GM11168 (cell line): ENCODE measurements at regions not wholly inside any gene's neighbourhood (a gene's known extent, or its start where the extent isn't known, plus 50 kb on each side); places are given as distances from the start of the nearest gene placed in this dataset.

ENCODE experiments used
- in situ Hi-C: fragments of 300-500 bp; cut with MboI; formaldehyde crosslinking; loops from one replicate; pipeline ENCODE4 v1.12.0; 2022; ENCODE audit warnings: low sequenced_read_pairs; ENCODE audit not compliant: unreplicated experiment

DNA sequence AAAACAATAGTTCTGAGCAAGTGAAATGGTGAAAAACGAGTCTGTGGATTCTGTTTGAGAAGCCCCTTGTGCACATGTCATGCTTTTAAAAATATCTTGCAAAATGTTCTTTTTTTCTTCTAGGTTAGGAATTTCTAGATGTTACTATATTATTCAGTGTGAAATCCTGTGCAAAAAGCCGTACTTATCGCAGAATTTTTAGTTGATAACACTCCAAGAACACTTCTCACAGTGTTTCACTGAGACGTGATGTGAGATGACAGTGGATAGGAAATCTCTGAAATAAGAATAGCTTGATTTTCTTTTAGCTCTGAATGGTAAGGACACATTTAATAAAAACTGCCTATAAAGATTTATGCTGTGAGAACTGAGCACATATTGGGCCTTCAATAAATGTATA lies 234.5 kb downstream of the SNAPC1 start:
- in situ Hi-C loops, result no loop called here

DNA sequence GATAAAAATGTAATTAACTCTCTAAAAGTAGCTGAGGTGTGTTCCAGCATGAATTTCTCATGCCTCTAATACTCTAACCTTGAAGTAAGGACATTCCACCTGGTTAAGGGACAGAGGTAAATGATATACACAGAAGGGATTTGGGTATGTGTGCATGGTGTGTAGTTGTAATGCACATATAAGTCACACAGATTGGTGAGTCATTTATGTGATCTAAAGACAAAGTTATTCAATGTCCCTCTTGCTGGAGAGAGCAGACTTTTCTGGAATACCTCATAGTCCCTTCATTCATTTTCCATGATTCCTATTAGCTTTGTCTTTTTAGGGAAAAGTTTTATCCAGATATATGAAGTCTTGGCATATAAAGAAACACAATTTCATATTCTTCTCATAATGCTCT lies 234.9 kb downstream of the SNAPC1 start:
- in situ Hi-C loops, result no loop called here

DNA sequence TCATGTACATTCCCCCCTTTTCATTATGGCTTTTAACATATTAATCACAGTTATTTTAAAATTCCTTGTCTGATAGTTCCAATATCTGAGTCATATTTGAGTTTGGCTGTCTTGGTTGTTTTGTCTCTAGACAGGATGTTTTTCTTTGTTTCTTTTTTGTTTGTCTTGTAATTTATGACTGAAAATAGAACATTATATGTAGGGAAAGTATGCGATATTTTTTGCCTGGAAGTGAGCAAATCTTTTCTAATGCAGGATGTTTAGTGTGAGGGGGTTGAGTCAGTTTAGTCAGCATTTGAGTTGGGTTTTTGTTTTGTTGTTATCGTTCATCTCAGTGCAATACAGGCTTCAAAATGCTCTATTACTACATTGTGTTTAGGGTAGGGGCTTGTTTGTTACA lies 239.7 kb downstream of the SNAPC1 start:
- in situ Hi-C loops, result no loop called here

DNA sequence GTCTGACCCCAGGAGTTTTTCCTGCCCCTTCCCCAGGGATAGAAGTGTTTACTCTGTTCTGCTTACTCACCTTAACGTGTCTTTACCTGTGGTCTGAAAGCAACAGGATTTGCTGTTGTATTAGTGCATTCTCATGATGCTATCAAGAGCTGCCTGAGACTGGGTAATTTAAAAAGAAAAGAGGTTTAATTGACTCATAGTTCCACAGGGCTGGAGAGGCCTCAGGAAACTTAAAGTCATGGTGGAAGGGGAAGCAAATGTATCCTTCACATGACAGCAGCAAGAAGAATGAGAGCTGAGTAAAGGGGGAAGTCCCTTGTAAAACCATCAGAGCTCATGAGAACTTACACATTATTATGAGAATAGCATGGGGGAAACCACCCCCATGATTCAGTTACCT lies 240.4 kb downstream of the SNAPC1 start:
- in situ Hi-C loops, result no loop called here

GRCh38 chr14:62003701-62004100 lies 241.5 kb downstream of the SNAPC1 start:
- in situ Hi-C loops, result no loop called here

- in situ Hi-C loops, result no loop called here
These were observed 244.0 kb downstream of the SNAPC1 start for GRCh38 chr14:62006116-62006731.

DNA sequence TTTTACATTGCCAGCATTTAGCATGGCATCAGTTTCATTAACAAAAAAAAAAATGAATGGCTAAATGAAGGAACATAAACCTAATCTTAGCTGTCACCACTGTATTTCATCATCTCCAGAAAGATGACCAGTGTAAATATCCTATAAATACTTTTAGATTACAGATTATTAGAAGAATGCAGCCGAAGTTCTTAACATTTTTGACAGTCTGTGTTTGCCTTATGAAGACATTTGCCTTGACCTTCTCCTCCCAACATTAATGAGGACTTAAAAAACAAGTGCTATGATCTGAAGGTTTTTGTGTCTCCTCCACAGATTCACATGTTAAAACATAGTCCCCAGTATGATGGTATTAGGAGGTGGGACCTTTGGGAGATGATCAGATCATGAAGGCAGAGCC lies 253.0 kb downstream of the SNAPC1 start:
- in situ Hi-C loops, result no loop called here

DNA sequence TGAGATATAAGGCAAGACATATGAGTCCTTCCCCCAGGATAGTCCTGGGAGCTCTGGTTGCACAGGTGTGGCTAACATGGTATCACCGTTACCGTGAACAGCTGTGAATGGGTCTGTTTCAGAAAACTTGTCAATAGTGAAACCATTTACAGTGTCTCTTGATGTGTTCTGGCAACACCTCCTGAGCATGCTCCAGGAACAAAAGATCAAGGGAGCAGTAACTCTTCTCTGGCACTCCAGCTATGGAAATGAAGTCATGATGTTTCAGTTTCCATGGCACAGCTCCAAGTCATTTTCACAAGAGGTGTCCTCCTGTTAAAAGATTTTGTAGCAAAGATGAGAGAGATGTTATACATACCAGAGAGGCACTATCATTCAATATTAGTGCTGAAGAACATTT lies 253.7 kb downstream of the SNAPC1 start:
- in situ Hi-C loops, result no loop called here

- in situ Hi-C loops, result no loop called here
These were observed 255.5 kb downstream of the SNAPC1 start for GRCh38 chr14:62017651-62018230.

DNA sequence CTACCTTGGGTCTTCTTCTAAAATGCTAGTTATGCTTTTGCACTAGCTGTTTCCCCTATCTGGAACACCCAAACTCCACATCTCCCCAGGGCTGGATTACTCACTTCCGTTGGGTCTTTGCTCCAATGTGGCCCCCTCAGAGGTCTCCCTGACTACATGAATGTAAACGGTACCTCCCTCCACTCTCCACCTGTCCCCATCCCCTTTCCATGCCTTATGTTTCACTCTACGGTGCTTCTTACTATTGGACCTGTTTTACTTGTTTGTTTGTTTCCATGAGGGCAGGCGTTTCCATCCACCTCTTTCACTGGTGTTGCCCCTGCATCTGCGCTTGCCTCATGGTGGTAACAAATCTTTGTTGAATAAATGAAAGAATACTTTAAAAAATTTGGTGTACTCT lies 256.4 kb downstream of the SNAPC1 start:
- in situ Hi-C loops, result no loop called here

GRCh38 chr14:62027958-62028357 lies 265.7 kb downstream of the SNAPC1 start:
- in situ Hi-C loops, result no loop called here

DNA sequence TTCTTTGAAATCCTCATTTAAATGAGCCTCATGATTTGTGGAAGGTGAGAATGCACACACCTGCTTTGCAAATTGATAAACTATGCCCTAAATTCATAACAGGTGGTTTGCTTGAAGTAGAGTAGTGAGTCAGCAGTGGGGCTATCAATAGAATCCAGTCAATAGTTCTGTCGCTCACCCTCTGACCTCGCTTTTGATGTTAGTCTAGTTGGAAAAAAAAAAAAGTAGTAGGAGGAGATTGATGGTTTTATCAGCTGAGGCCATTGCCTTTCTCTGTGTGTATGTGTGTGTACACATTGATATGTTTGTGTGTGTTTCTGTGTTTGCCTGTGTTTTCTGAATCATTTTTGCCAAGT lies 267.3 kb downstream of the SNAPC1 start:
- in situ Hi-C loops, result no loop called here

GRCh38 chr14:62030387-62030786 lies 268.2 kb downstream of the SNAPC1 start:
- in situ Hi-C loops, result no loop called here

DNA sequence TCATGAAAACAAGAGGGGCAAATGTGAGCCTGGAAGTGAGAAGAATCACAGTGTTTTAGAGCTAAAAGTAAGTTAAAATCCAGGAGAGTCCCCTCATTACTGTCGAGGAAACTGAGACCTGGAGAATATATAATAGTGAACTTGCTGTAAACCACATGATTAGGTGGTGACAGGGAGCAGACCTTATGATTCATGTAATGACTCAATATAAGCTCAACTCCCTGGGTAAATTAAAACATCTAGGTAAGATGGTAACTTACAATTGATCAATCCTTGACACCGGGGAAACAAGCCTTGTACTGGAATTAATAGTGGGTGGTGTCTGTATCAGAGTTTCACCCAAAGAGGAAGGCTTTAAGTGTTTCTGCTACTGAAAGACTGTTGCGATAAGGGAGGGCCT lies 269.3 kb downstream of the SNAPC1 start:
- in situ Hi-C loops, result no loop called here

DNA sequence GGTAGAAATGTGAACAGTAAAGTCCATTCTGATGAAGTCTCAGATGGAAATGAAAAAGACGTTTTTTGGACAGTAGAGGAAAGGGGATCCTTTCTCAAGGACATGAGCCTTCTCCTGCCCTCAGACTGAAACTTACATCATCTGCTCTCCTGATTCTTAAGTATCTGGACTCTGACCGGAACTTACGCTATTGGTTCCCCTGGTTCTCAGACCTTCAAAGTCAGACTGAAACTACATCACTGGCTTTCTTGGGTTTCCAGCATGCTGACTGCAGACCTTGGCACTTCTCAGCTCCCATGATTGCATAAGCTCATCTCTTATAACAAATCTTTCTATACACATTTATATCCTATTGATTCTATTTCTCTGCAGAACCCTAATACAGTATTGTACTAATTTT lies 291.0 kb downstream of the SNAPC1 start:
- in situ Hi-C loops, result no loop called here

GRCh38 chr14:62056789-62057188 lies 294.6 kb downstream of the SNAPC1 start:
- in situ Hi-C loops, result no loop called here

GRCh38 chr14:62062645-62063044 lies 300.4 kb downstream of the SNAPC1 start:
- in situ Hi-C loops, result no loop called here

- in situ Hi-C loops, result no loop called here
These were observed 302.6 kb downstream of the SNAPC1 start for GRCh38 chr14:62064751-62065323.

GRCh38 chr14:62066304-62066703 lies 304.1 kb downstream of the SNAPC1 start:
- in situ Hi-C loops, result no loop called here

DNA sequence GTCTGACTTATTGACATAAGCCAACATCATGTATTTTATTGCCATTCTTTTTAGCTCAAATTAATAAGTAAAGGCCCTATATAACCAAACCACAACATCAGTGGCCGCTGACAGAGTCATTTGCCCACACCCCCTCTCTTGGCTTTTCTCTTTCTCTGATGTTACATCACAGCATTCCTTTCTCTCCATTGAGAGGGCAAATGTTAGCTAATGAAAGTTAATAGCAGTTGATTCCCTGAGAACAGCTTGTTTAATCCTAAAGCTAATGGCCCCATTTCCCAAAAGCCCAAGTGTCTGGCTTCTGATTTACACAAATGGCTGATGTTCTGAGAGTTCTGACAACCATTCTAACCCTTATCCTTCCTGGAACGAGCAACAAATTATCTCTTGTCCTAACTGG lies 308.8 kb downstream of the SNAPC1 start:
- in situ Hi-C loops, result no loop called here

GRCh38 chr14:62076368-62076767 lies 314.1 kb downstream of the SNAPC1 start:
- in situ Hi-C loops, result no loop called here
